ENCODE measurements at regions not wholly inside any gene's neighbourhood (a gene's known extent, or its start where the extent isn't known, plus 50 kb on each side); places are given as distances from the start of the nearest gene placed in this dataset.

- Histone ChIP-seq H3K36me3 (ENCODE audit: insufficient read depth in 1 of 2, low read depth in 1 of 2) (no peaks in the 10 kb centered on the region), H3K9me3 (no peaks in the 10 kb centered on the region), H3K4me3 (no peak overlapping the region), H3K27me3 (ENCODE audit: insufficient read depth in 3 of 3, low read length in 2 of 3) (no peaks in the 10 kb centered on the region), H3K4me1 (no peaks in the 10 kb centered on the region), H3K27ac (no peak overlapping the region)
- TF ChIP-seq CTCF (IDR thresholded peaks at IDR 0.05) = no peak
- DNase-seq (no peak), ATAC-seq (no peak)
- intact Hi-C loops (cut with DNase I) = loop anchor here in 1 of 2 donors (5.0 kb wide), 1 partner anchor 1359 kb away; no protein-coding TSS in a partner anchor
- whole genome bisulfite sequencing, 3 donors = 60 to 73% (median 70%) methylated on average over 3 of the region's 3 CpGs
These were observed 508.2 kb downstream of the ZWINT start for GRCh38 chr10:55852900-55853299.

GRCh38 chr10:55837273-55837672 lies 523.8 kb downstream of the ZWINT start:
- intact Hi-C loops (cut with DNase I) = no loop called here
- DNase-seq (no peak), ATAC-seq (no peak)
- H3K4me1 ChIP-seq = no peaks in the 10 kb centered on the region
- no peak for TF ChIP-seq CTCF (IDR thresholded peaks at IDR 0.05)
- WGBS, 3 donors = 76 to 83% (median 79%) methylated on average over 2 of the region's 2 CpGs
- no peaks in the 10 kb centered on the region for H3K9me3 ChIP-seq
- H3K4me3 ChIP-seq = no peak overlapping the region
- H3K27me3 ChIP-seq (ENCODE audit: insufficient read depth in 3 of 3, low read length in 2 of 3) = no peaks in the 10 kb centered on the region
- no peaks in the 10 kb centered on the region for H3K36me3 ChIP-seq (ENCODE audit: insufficient read depth in 1 of 2, low read depth in 1 of 2)
- H3K27ac ChIP-seq = no peak overlapping the region

GRCh38 chr10:55822096-55822495 lies 539.0 kb downstream of the ZWINT start:
- H3K9me3 ChIP-seq = no peaks in the 10 kb centered on the region
- intact Hi-C loops (cut with DNase I) = no loop called here
- H3K27ac ChIP-seq = no peak overlapping the region
- 49 to 68% (median 50%) methylated on average over 1 of the region's 1 CpG for WGBS, 3 donors
- H3K4me1 ChIP-seq = no peaks in the 10 kb centered on the region
- no peak for TF ChIP-seq CTCF (IDR thresholded peaks at IDR 0.05)
- no peaks in the 10 kb centered on the region for H3K27me3 ChIP-seq (ENCODE audit: insufficient read depth in 3 of 3, low read length in 2 of 3)
- ATAC-seq = no peak
- no peaks in the 10 kb centered on the region for H3K36me3 ChIP-seq (ENCODE audit: insufficient read depth in 1 of 2, low read depth in 1 of 2)
- no peak overlapping the region for H3K4me3 ChIP-seq
- DNase-seq = no peak

GRCh38 chr10:55820478-55820877 lies 540.6 kb downstream of the ZWINT start:
- Histone ChIP-seq H3K27ac (no peak overlapping the region), H3K27me3 (ENCODE audit: insufficient read depth in 3 of 3, low read length in 2 of 3) (no peaks in the 10 kb centered on the region), H3K9me3 (no peaks in the 10 kb centered on the region), H3K36me3 (ENCODE audit: insufficient read depth in 1 of 2, low read depth in 1 of 2) (no peaks in the 10 kb centered on the region), H3K4me1 (no peaks in the 10 kb centered on the region), H3K4me3 (no peak overlapping the region)
- no peak for DNase-seq
- TF ChIP-seq CTCF (IDR thresholded peaks at IDR 0.05) = no peak
- 60 to 63% (median 62%) methylated on average over 4 of the region's 4 CpGs for WGBS, 3 donors
- intact Hi-C loops (cut with DNase I) = no loop called here
- ATAC-seq = no peak

- H3K36me3 ChIP-seq (ENCODE audit: insufficient read depth in 1 of 2, low read depth in 1 of 2) = no peaks in the 10 kb centered on the region
- H3K4me1 ChIP-seq = no peaks in the 10 kb centered on the region
- no peaks in the 10 kb centered on the region for H3K27me3 ChIP-seq (ENCODE audit: insufficient read depth in 3 of 3, low read length in 2 of 3)
- DNase-seq (no peak), ATAC-seq (no peak)
- intact Hi-C loops (cut with DNase I) = no loop called here
- no peak overlapping the region for H3K4me3 ChIP-seq
- 61 to 65% (median 64%) methylated on average over 3 of the region's 3 CpGs for WGBS, 3 donors
- no peak overlapping the region for H3K27ac ChIP-seq
- no peaks in the 10 kb centered on the region for H3K9me3 ChIP-seq
- TF ChIP-seq CTCF (IDR thresholded peaks at IDR 0.05) = no peak
These were observed 541.0 kb downstream of the ZWINT start for GRCh38 chr10:55820071-55820470.

Measured in psoas muscle (tissue), 7 donors.